ENCODE measurements at regions not wholly inside any gene's neighbourhood (a gene's known extent, or its start where the extent isn't known, plus 50 kb on each side); places are given as distances from the start of the nearest gene placed in this dataset. TPM values are rescaled to one million over a fixed set of nuclear protein-coding genes. Genes with fewer than 3 reads are reported as not detected.

Small RNA genes in the stretch of these regions (small RNA-seq; reads per million reads assigned to genes)
- not detected for gene AL591926.1 (ENCODE audit: low read depth)
- not detected for gene AL591926.4 (ENCODE audit: low read depth)
- not detected for gene AL591926.5 (ENCODE audit: low read depth)
- gene AL591926.6 (ENCODE audit: low read depth), result not detected
- not detected for gene AL591926.8 (ENCODE audit: low read depth)
- not detected for gene AL591926.9 (ENCODE audit: low read depth)
- not detected for gene RF00019 (ENCODE audit: low read depth)
- gene RF00156 (ENCODE audit: low read depth), result not detected
- not detected for gene RN7SL565P (ENCODE audit: low read depth)

Measured in mesenchymal stem cell (in vitro differentiated cells and primary cell).